ENCODE measurements at regions not wholly inside any gene's neighbourhood (a gene's known extent, or its start where the extent isn't known, plus 50 kb on each side); places are given as distances from the start of the nearest gene placed in this dataset.

GRCh38 chr4:165765053-165765452 is 108.0 kb upstream of the TLL1 start:
- TF ChIP-seq CTCF (IDR thresholded peaks at IDR 0.05) (no peak), ZFX (IDR thresholded peaks at IDR 0.05; ENCODE audit: borderline replicate concordance) (no peak)
